ENCODE measurements at regions not wholly inside any gene's neighbourhood (a gene's known extent, or its start where the extent isn't known, plus 50 kb on each side); places are given as distances from the start of the nearest gene placed in this dataset.

GRCh38 chr10:71070741-71071140 lies 141.6 kb upstream of the UNC5B start:
- no peak overlapping the region for H3K4me3 Mint-ChIP-seq
- no peaks in the 10 kb centered on the region for H3K36me3 Mint-ChIP-seq
- no peak for DNase-seq (ENCODE audit: low spot score)
- Histone ChIP-seq H3K36me3 (no peaks in the 10 kb centered on the region), H3K4me2 (no peak overlapping the region), H4K20me1 (ENCODE audit: low read depth) (no peaks in the 10 kb centered on the region), H3F3A (ENCODE audit: low read depth) (peaks cover 8% of the 10 kb centered on the region), H3K9me3 (ENCODE audit: low read depth) (no peaks in the 10 kb centered on the region), H3K9ac (no peak overlapping the region), H3K27me3 (no peaks in the 10 kb centered on the region), H2AFZ (replicated peaks) (no peak overlapping the region), H3K79me2 (ENCODE audit: low read depth) (no peaks in the 10 kb centered on the region), H3K4me3 (no peak overlapping the region), H3K4me1 (peaks cover 24% of the 10 kb centered on the region), H3K27ac (no peak overlapping the region)
- peaks cover 14% of the 10 kb centered on the region for H3K27me3 Mint-ChIP-seq (ENCODE audit: insufficient read depth, low read depth)
- no peaks in the 10 kb centered on the region for H3K9me3 Mint-ChIP-seq
- peak overlapping the region; percentile 74 for H3K27ac Mint-ChIP-seq
- H3K4me1 Mint-ChIP-seq: peaks cover 37% of the 10 kb centered on the region
- no peak for TF ChIP-seq EZH2 (IDR thresholded peaks at IDR 0.05)
- no peak for TF ChIP-seq EZH2phosphoT487 (IDR thresholded peaks at IDR 0.05)
- TF ChIP-seq, protein P1, sequence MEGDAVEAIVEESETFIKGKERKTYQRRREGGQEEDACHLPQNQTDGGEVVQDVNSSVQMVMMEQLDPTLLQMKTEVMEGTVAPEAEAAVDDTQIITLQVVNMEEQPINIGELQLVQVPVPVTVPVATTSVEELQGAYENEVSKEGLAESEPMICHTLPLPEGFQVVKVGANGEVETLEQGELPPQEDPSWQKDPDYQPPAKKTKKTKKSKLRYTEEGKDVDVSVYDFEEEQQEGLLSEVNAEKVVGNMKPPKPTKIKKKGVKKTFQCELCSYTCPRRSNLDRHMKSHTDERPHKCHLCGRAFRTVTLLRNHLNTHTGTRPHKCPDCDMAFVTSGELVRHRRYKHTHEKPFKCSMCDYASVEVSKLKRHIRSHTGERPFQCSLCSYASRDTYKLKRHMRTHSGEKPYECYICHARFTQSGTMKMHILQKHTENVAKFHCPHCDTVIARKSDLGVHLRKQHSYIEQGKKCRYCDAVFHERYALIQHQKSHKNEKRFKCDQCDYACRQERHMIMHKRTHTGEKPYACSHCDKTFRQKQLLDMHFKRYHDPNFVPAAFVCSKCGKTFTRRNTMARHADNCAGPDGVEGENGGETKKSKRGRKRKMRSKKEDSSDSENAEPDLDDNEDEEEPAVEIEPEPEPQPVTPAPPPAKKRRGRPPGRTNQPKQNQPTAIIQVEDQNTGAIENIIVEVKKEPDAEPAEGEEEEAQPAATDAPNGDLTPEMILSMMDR (IDR thresholded peaks at IDR 0.05): no peak

- no peak overlapping the region for H3K9ac ChIP-seq
- H2AFZ ChIP-seq (replicated peaks): no peak overlapping the region
- TF ChIP-seq, protein P1 (IDR thresholded peaks at IDR 0.05): no peak
- H3K4me1 ChIP-seq: peaks cover 39% of the 10 kb centered on the region
- H4K20me1 ChIP-seq (ENCODE audit: low read depth): no peaks in the 10 kb centered on the region
- no peaks in the 10 kb centered on the region for H3K36me3 Mint-ChIP-seq
- no peak overlapping the region for H3K4me3 ChIP-seq
- H3K4me2 ChIP-seq: no peak overlapping the region
- H3K4me3 Mint-ChIP-seq: no peak overlapping the region
- H3K27me3 Mint-ChIP-seq (ENCODE audit: insufficient read depth, low read depth): peaks cover 16% of the 10 kb centered on the region
- H3K27ac ChIP-seq: no peak overlapping the region
- no peaks in the 10 kb centered on the region for H3K79me2 ChIP-seq (ENCODE audit: low read depth)
- peak overlapping the region; percentile 32 for H3K27ac Mint-ChIP-seq
- no peaks in the 10 kb centered on the region for H3K9me3 ChIP-seq (ENCODE audit: low read depth)
- peaks cover 46% of the 10 kb centered on the region for H3K4me1 Mint-ChIP-seq
- H3K9me3 Mint-ChIP-seq: no peaks in the 10 kb centered on the region
- no peaks in the 10 kb centered on the region for H3K36me3 ChIP-seq
- no peaks in the 10 kb centered on the region for H3K27me3 ChIP-seq
- DNase-seq (ENCODE audit: low spot score): no peak
- H3F3A ChIP-seq (ENCODE audit: low read depth): peaks cover 8% of the 10 kb centered on the region
Measured at GRCh38 chr10:71072131-71072822, 140.1 kb upstream of the UNC5B start.

- peaks cover 8% of the 10 kb centered on the region for H3F3A ChIP-seq (ENCODE audit: low read depth)
- no peaks in the 10 kb centered on the region for H3K9me3 ChIP-seq (ENCODE audit: low read depth)
- H3K4me3 Mint-ChIP-seq: no peak overlapping the region
- H3K9me3 Mint-ChIP-seq: no peaks in the 10 kb centered on the region
- no peaks in the 10 kb centered on the region for H3K79me2 ChIP-seq (ENCODE audit: low read depth)
- H2AFZ ChIP-seq (replicated peaks): no peak overlapping the region
- H3K9ac ChIP-seq: no peak overlapping the region
- no peaks in the 10 kb centered on the region for H4K20me1 ChIP-seq (ENCODE audit: low read depth)
- H3K27ac Mint-ChIP-seq: peak overlapping the region; percentile 30
- no peak for DNase-seq (ENCODE audit: low spot score)
- no peak overlapping the region for H3K4me2 ChIP-seq
- peaks cover 45% of the 10 kb centered on the region for H3K4me1 Mint-ChIP-seq
- H3K27ac ChIP-seq: no peak overlapping the region
- no peak overlapping the region for H3K4me3 ChIP-seq
- no peaks in the 10 kb centered on the region for H3K27me3 ChIP-seq
- H3K4me1 ChIP-seq: peaks cover 42% of the 10 kb centered on the region
- H3K36me3 ChIP-seq: no peaks in the 10 kb centered on the region
- H3K27me3 Mint-ChIP-seq (ENCODE audit: insufficient read depth, low read depth): peaks cover 16% of the 10 kb centered on the region
- H3K36me3 Mint-ChIP-seq: no peaks in the 10 kb centered on the region
- TF ChIP-seq, protein P1 (IDR thresholded peaks at IDR 0.05): no peak
- no peak for TF ChIP-seq EZH2 (IDR thresholded peaks at IDR 0.05)
Measured at GRCh38 chr10:71072823-71073210, 139.6 kb upstream of the UNC5B start.

All from neural progenitor cell (in vitro differentiated cells).